ENCODE measurements at regions not wholly inside any gene's neighbourhood (a gene's known extent, or its start where the extent isn't known, plus 50 kb on each side); places are given as distances from the start of the nearest gene placed in this dataset.

DNA sequence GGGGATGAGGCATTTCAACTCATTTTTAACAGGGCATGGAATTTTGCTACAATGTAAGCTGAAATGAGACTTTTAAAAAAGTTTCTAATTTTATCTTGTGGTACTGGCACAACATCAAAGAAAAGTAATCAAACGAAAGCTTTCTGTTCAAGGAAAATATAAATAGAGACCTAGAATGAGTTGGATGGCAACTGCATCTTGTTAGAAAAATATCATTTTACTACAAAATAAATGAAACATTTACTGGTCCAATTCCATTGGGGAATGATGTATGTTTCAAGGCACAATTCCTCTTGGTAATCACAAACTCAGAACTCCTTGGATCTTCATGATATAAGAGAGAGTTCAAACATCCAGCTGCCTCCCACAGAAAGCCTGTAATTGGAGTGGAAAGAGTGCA lies 102.8 kb downstream of the HMHB1 start:
- whole genome bisulfite sequencing, 2 donors: 36 to 59% methylated on average over 1 of the region's 1 CpG

GRCh38 chr5:143916451-143916850 lies 104.5 kb downstream of the HMHB1 start:
- Histone ChIP-seq H3K9me3 (no peaks in the 10 kb centered on the region), H3K36me3 (no peaks in the 10 kb centered on the region), H3K4me1 (peaks cover 0 to 8% of the 10 kb centered on the region in 2 donors), H3K27me3 (no peaks in the 10 kb centered on the region), H3K27ac (no peak overlapping the region), H3K4me3 (replicated peaks in 1 of 3) (no peak overlapping the region)
- TF ChIP-seq POLR2A (IDR thresholded peaks at IDR 0.05) (no peak), CTCF (IDR thresholded peaks at IDR 0.05) (no peak)
- DNase-seq: no peak
- 85 to 92% methylated on average over 2 of the region's 2 CpGs for WGBS, 2 donors
- intact Hi-C loops (cut with DNase I): no loop called here

More for the DNA sequence above, 102.8 kb downstream of the HMHB1 start:
- Histone ChIP-seq H3K4me3 (replicated peaks in 1 of 3) (no peak overlapping the region), H3K4me1 (no peaks in the 10 kb centered on the region), H3K27ac (no peak overlapping the region), H3K36me3 (no peaks in the 10 kb centered on the region), H3K9me3 (no peaks in the 10 kb centered on the region), H3K27me3 (no peaks in the 10 kb centered on the region)
- intact Hi-C loops (cut with DNase I): no loop called here
- no peak for DNase-seq
- no peak for TF ChIP-seq POLR2A (IDR thresholded peaks at IDR 0.05)
- no peak for TF ChIP-seq CTCF (IDR thresholded peaks at IDR 0.05)

GRCh38 chr5:143918961-143919360 lies 107.0 kb downstream of the HMHB1 start:
- Histone ChIP-seq H3K4me1 (peaks cover 0 to 9% of the 10 kb centered on the region in 2 donors), H3K4me3 (replicated peaks in 1 of 3) (no peak overlapping the region), H3K9me3 (no peaks in the 10 kb centered on the region), H3K36me3 (no peaks in the 10 kb centered on the region), H3K27ac (no peak overlapping the region), H3K27me3 (no peaks in the 10 kb centered on the region)
- no peak for DNase-seq
- TF ChIP-seq POLR2A (IDR thresholded peaks at IDR 0.05) (no peak), CTCF (IDR thresholded peaks at IDR 0.05) (no peak)
- intact Hi-C loops (cut with DNase I): no loop called here
- 96 to 97% methylated on average over 1 of the region's 1 CpG for WGBS, 2 donors

- Histone ChIP-seq H3K4me1 (peaks cover 5 to 9% of the 10 kb centered on the region in 2 donors), H3K4me3 (replicated peaks in 1 of 3) (no peak overlapping the region), H3K9me3 (no peaks in the 10 kb centered on the region), H3K27ac (no peak overlapping the region), H3K27me3 (no peaks in the 10 kb centered on the region), H3K36me3 (no peaks in the 10 kb centered on the region)
- WGBS, 2 donors: 95 to 96% methylated on average over 1 of the region's 1 CpG
- TF ChIP-seq POLR2A (IDR thresholded peaks at IDR 0.05): no peak
- TF ChIP-seq CTCF (IDR thresholded peaks at IDR 0.05): no peak
- intact Hi-C loops (cut with DNase I): no loop called here
- DNase-seq: no peak
These were observed 108.8 kb downstream of the HMHB1 start for GRCh38 chr5:143920772-143921171.

DNA sequence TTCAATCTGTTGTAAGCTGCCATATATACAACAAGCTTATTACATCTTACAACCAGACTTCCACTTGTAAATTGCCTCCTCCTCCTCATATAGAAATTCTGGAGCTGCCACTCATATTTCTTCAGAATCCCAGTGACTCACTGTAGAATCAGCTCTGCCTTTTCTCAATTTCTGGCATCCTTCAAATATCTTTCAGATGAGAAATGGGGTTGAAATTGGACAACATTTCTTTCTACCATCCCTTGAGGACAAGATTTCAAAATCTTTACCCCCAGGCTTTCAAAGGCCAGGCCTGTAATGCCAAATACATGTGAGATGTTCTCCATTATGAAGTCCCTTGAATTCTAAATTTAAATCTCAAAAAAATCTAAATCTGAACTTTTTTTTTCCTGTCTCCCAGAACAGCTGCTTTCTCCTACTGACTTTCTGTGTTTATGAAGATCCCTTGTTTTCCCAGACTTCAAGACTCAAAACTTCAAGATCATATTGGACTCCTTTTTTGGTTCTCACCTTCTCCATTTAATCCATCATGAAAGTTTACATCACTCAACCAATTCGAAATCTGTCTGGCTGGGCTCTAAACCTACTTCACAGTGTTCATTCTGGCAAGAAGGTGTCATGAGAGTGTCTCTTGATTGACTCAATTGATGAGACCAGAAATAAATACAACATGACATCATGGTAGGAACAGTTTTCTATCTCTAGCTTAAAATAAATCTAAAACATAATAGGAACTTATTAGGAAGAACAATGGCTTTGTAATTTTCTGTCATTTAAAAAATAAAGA lies 109.8 kb downstream of the HMHB1 start:
- no peak overlapping the region for H3K27ac ChIP-seq
- H3K27me3 ChIP-seq: no peaks in the 10 kb centered on the region
- H3K36me3 ChIP-seq: no peaks in the 10 kb centered on the region
- no peak for DNase-seq
- intact Hi-C loops (cut with DNase I): no loop called here
- H3K9me3 ChIP-seq: no peaks in the 10 kb centered on the region
- H3K4me1 ChIP-seq: peaks cover 5 to 9% of the 10 kb centered on the region in 2 donors
- TF ChIP-seq CTCF (IDR thresholded peaks at IDR 0.05) (no peak), POLR2A (IDR thresholded peaks at IDR 0.05) (no peak)
- no peak overlapping the region for H3K4me3 ChIP-seq (replicated peaks in 1 of 3)
- WGBS, 2 donors: 86 to 90% methylated on average over 1 of the region's 1 CpG
